Loucy (cell line): ENCODE measurements at regions not wholly inside any gene's neighbourhood (a gene's known extent, or its start where the extent isn't known, plus 50 kb on each side); places are given as distances from the start of the nearest gene placed in this dataset.

Experiments used
- H2AFZ ChIP-seq: fragments of 200-600 bp; sonication (generic); 2 replicates; pipeline ENCODE4 v1.6.0; 2016; ENCODE audit warnings: antibody characterized with exemption, mild to moderate bottlenecking, low read length, moderate library complexity
- H3F3A ChIP-seq: fragments of 200-600 bp; 2 replicates; pipeline ENCODE4 v1.6.0; 2016; ENCODE audit warnings: antibody characterized with exemption, low read depth, mild to moderate bottlenecking
- H3K27me3 ChIP-seq: fragments of 200-600 bp; sonication (generic); 2 replicates; pipeline ENCODE4 v1.6.1; 2014; ENCODE audit warnings: low read length, mild to moderate bottlenecking; ENCODE audit not compliant: insufficient read depth, poor library complexity, severe bottlenecking
- H3K36me3 ChIP-seq: fragments of 200-600 bp; sonication (generic); 2 replicates; pipeline ENCODE4 v1.6.1; 2016; ENCODE audit warnings: low read length; ENCODE audit not compliant: insufficient read depth
- H3K4me1 ChIP-seq: fragments of 200-600 bp; sonication (generic); 2 replicates; pipeline ENCODE4 v1.5.1; 2014; ENCODE audit warnings: low read length, mild to moderate bottlenecking; ENCODE audit not compliant: insufficient read depth, poor library complexity, severe bottlenecking
- H3K4me2 ChIP-seq: fragments of 200-600 bp; sonication (generic); 2 replicates; pipeline ENCODE4 v1.6.0; 2014; ENCODE audit warnings: antibody characterized with exemption, low read length, low read depth, mild to moderate bottlenecking; ENCODE audit not compliant: poor library complexity, severe bottlenecking
- H3K4me3 ChIP-seq: fragments of 200-600 bp; sonication (generic); 2 replicates; pipeline ENCODE4 v1.5.1; 2014; ENCODE audit warnings: low read length, mild to moderate bottlenecking, mixed read lengths; ENCODE audit not compliant: poor library complexity, severe bottlenecking
- H3K79me2 ChIP-seq: fragments of 200-600 bp; sonication (generic); 2 replicates; pipeline ENCODE4 v1.6.1; 2014; ENCODE audit warnings: low read length; ENCODE audit not compliant: insufficient read depth
- H3K9ac ChIP-seq: fragments of 200-600 bp; sonication (generic); 2 replicates; pipeline ENCODE4 v1.6.0; 2014; ENCODE audit warnings: mild to moderate bottlenecking, low read depth, low read length, moderate library complexity; ENCODE audit not compliant: poor library complexity, severe bottlenecking
- H3K9me2 ChIP-seq: fragments of 200-600 bp; sonication (generic); replicated peaks from 2 replicates; pipeline ENCODE4 v1.6.1; 2016; ENCODE audit warnings: low read depth, low read length, mixed read lengths
- H3K9me3 ChIP-seq: fragments of 200-600 bp; sonication (generic); 2 replicates; pipeline ENCODE4 v1.6.1; 2014; ENCODE audit warnings: mild to moderate bottlenecking, antibody characterized with exemption, low read length, low read depth; ENCODE audit not compliant: insufficient read depth
- H4K20me1 ChIP-seq: fragments of 200-600 bp; sonication (generic); 2 replicates; pipeline ENCODE4 v1.6.0; 2014; ENCODE audit warnings: antibody characterized with exemption, low read length, mild to moderate bottlenecking; ENCODE audit not compliant: insufficient read depth, poor library complexity, severe bottlenecking
- CTCF ChIP-seq: fragments of 200-600 bp; sonication (generic); conservative IDR thresholded peaks from 2 replicates; pipeline ENCODE4 v1.5.1; 2014; ENCODE audit warnings: mild to moderate bottlenecking, antibody characterized with exemption, low read length
- EZH2phosphoT487 ChIP-seq: fragments of 200-600 bp; IDR thresholded peaks from 2 replicates; pipeline ENCODE4 v1.6.1; 2018; ENCODE audit warnings: antibody characterized with exemption, mild to moderate bottlenecking, moderate library complexity, borderline replicate concordance

- Histone ChIP-seq H2AFZ (no peak overlapping the region), H3K9me3 (no peaks in the 10 kb centered on the region), H3K4me2 (no peak overlapping the region), H3K4me1 (no peaks in the 10 kb centered on the region), H4K20me1 (no peaks in the 10 kb centered on the region), H3K79me2 (no peaks in the 10 kb centered on the region), H3K9ac (no peak overlapping the region), H3F3A (no peaks in the 10 kb centered on the region), H3K27me3 (no peaks in the 10 kb centered on the region), H3K9me2 (no peaks in the 10 kb centered on the region), H3K4me3 (no peak overlapping the region), H3K36me3 (no peaks in the 10 kb centered on the region)
- TF ChIP-seq CTCF: no peak
- no peak for TF ChIP-seq EZH2phosphoT487
These were observed 131.8 kb downstream of the TBX5 start for GRCh38 chr12:114274131-114274530.

GRCh38 chr12:114272605-114273004, 133.3 kb downstream of the TBX5 start:
- Histone ChIP-seq H3K27me3 (no peaks in the 10 kb centered on the region), H3K9ac (no peak overlapping the region)

GRCh38 chr12:114272071-114272470, 133.9 kb downstream of the TBX5 start:
- Histone ChIP-seq H3K9me3 (no peaks in the 10 kb centered on the region), H3K79me2 (no peaks in the 10 kb centered on the region), H3K36me3 (no peaks in the 10 kb centered on the region), H2AFZ (no peak overlapping the region), H3K9me2 (no peaks in the 10 kb centered on the region), H3F3A (no peaks in the 10 kb centered on the region), H3K4me3 (no peak overlapping the region), H4K20me1 (no peaks in the 10 kb centered on the region), H3K4me2 (no peak overlapping the region), H3K9ac (no peak overlapping the region), H3K4me1 (no peaks in the 10 kb centered on the region), H3K27me3 (no peaks in the 10 kb centered on the region)
- no peak for TF ChIP-seq CTCF
- no peak for TF ChIP-seq EZH2phosphoT487

More at GRCh38 chr12:114272605-114273004, 133.3 kb downstream of the TBX5 start:
- no peaks in the 10 kb centered on the region for H4K20me1 ChIP-seq
- no peak overlapping the region for H2AFZ ChIP-seq
- no peaks in the 10 kb centered on the region for H3K4me1 ChIP-seq
- TF ChIP-seq EZH2phosphoT487: no peak
- TF ChIP-seq CTCF: no peak
- no peaks in the 10 kb centered on the region for H3K9me2 ChIP-seq
- no peaks in the 10 kb centered on the region for H3K36me3 ChIP-seq
- no peaks in the 10 kb centered on the region for H3F3A ChIP-seq
- H3K4me3 ChIP-seq: no peak overlapping the region
- H3K79me2 ChIP-seq: no peaks in the 10 kb centered on the region
- H3K9me3 ChIP-seq: no peaks in the 10 kb centered on the region
- H3K4me2 ChIP-seq: no peak overlapping the region
